ENCODE measurements at regions not wholly inside any gene's neighbourhood (a gene's known extent, or its start where the extent isn't known, plus 50 kb on each side); places are given as distances from the start of the nearest gene placed in this dataset.

GRCh38 chr12:66916189-66916588 lies 237.3 kb upstream of the GRIP1 start:
- intact Hi-C loops (cut with DNase I; ENCODE audit: low total_unique reads) (no loop called here), in situ Hi-C loops (cut with MboI; ENCODE audit: low pct_ligation_motif_present in 1 of 4, low pct_unique_long_range_greater_than_20kb in 1 of 4, low sequenced_read_pairs in 3 of 4) (no loop called here)
- WGBS, 2 donors (ENCODE audit: low coverage in 1 of 2), result 80 to 89% methylated on average over 2 to 3 of the region's 3 CpGs
- Histone ChIP-seq H3K9me3 (no peaks in the 10 kb centered on the region), H3K4me1 (peaks cover 0 to 9% (median 4%) of the 10 kb centered on the region in 4 donors), H3K36me3 (no peaks in the 10 kb centered on the region), H3K4me3 (no peak overlapping the region), H3K27ac (no peak overlapping the region), H3K27me3 (no peaks in the 10 kb centered on the region)
- no peak for TF ChIP-seq POLR2A (IDR thresholded peaks at IDR 0.05)
- TF ChIP-seq EP300 (IDR thresholded peaks at IDR 0.05; ENCODE audit: low read depth), result no peak
- no peak for TF ChIP-seq CTCF (IDR thresholded peaks at IDR 0.05)
- TF ChIP-seq POLR2AphosphoS5 (IDR thresholded peaks at IDR 0.05), result no peak
- no peak for DNase-seq

DNA sequence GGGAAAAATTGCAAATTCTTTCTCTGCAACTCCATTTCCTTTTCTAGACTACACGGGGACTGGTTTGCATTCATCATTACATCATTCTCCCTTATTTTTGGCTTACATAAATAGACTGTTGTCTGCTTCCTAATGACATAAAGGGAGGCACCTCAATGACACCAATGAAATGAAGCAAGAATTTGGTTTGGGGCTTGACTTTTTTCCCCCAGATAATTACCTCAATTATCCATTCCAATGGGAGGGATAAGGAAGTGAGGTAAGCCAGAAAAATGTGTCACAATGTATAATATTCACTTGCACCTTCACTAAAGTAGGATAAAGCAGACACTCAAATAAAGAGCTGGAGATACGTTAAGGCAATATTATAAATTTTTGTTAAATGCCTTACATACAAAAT lies 240.6 kb upstream of the GRIP1 start:
- no peak for DNase-seq
- Histone ChIP-seq H3K27me3 (no peaks in the 10 kb centered on the region), H3K36me3 (no peaks in the 10 kb centered on the region), H3K9me3 (no peaks in the 10 kb centered on the region), H3K4me3 (no peak overlapping the region), H3K4me1 (peaks cover 0 to 9% (median 4%) of the 10 kb centered on the region in 4 donors), H3K27ac (no peak overlapping the region)
- in situ Hi-C loops (cut with MboI; ENCODE audit: low pct_ligation_motif_present in 1 of 4, low pct_unique_long_range_greater_than_20kb in 1 of 4, low sequenced_read_pairs in 3 of 4), result no loop called here
- intact Hi-C loops (cut with DNase I; ENCODE audit: low total_unique reads), result no loop called here
- WGBS, 2 donors (ENCODE audit: low coverage in 1 of 2), result 65 to 72% methylated on average over 2 of the region's 2 CpGs
- TF ChIP-seq EP300 (IDR thresholded peaks at IDR 0.05; ENCODE audit: low read depth) (no peak), CTCF (IDR thresholded peaks at IDR 0.05) (no peak), POLR2AphosphoS5 (IDR thresholded peaks at IDR 0.05) (no peak), POLR2A (IDR thresholded peaks at IDR 0.05) (no peak)

GRCh38 chr12:66920205-66920604 lies 241.3 kb upstream of the GRIP1 start:
- Histone ChIP-seq H3K36me3 (no peaks in the 10 kb centered on the region), H3K9me3 (no peaks in the 10 kb centered on the region), H3K4me3 (no peak overlapping the region), H3K27me3 (no peaks in the 10 kb centered on the region), H3K27ac (no peak overlapping the region), H3K4me1 (peaks cover 0 to 8% (median 4%) of the 10 kb centered on the region in 4 donors)
- DNase-seq, result no peak
- WGBS, 2 donors (ENCODE audit: low coverage in 1 of 2), result 88% methylated on average over 1 to 3 of the region's 3 CpGs
- intact Hi-C loops (cut with DNase I; ENCODE audit: low total_unique reads), result no loop called here
- TF ChIP-seq POLR2AphosphoS5 (IDR thresholded peaks at IDR 0.05) (no peak), EP300 (IDR thresholded peaks at IDR 0.05; ENCODE audit: low read depth) (no peak), POLR2A (IDR thresholded peaks at IDR 0.05) (no peak), CTCF (IDR thresholded peaks at IDR 0.05) (no peak)
- in situ Hi-C loops (cut with MboI; ENCODE audit: low pct_ligation_motif_present in 1 of 4, low pct_unique_long_range_greater_than_20kb in 1 of 4, low sequenced_read_pairs in 3 of 4), result no loop called here

- no peaks in the 10 kb centered on the region for H3K9me3 ChIP-seq
- 33 to 65% methylated on average over 1 of the region's 1 CpG for WGBS, 2 donors (ENCODE audit: low coverage in 1 of 2)
- no peaks in the 10 kb centered on the region for H3K4me1 ChIP-seq
- intact Hi-C loops (cut with DNase I; ENCODE audit: low total_unique reads), result no loop called here
- no peak for DNase-seq
- TF ChIP-seq EP300 (IDR thresholded peaks at IDR 0.05; ENCODE audit: low read depth), result no peak
- TF ChIP-seq POLR2AphosphoS5 (IDR thresholded peaks at IDR 0.05), result no peak
- no peak for TF ChIP-seq POLR2A (IDR thresholded peaks at IDR 0.05)
- TF ChIP-seq CTCF (IDR thresholded peaks at IDR 0.05), result no peak
- H3K4me3 ChIP-seq, result no peak overlapping the region
- no peaks in the 10 kb centered on the region for H3K27me3 ChIP-seq
- no peak overlapping the region for H3K27ac ChIP-seq
- in situ Hi-C loops (cut with MboI; ENCODE audit: low pct_ligation_motif_present in 1 of 4, low pct_unique_long_range_greater_than_20kb in 1 of 4, low sequenced_read_pairs in 3 of 4), result no loop called here
- no peaks in the 10 kb centered on the region for H3K36me3 ChIP-seq
Measured at GRCh38 chr12:66921151-66921550, 242.3 kb upstream of the GRIP1 start.

Data from transverse colon (tissue), 4 donors.